ENCODE measurements at regions not wholly inside any gene's neighbourhood (a gene's known extent, or its start where the extent isn't known, plus 50 kb on each side); places are given as distances from the start of the nearest gene placed in this dataset.
"Not testable (repeated sequence)": the region's sequence is repeated elsewhere in the genome, so short reads cannot be mapped to it uniquely, and the experiment has no call there.

DNA sequence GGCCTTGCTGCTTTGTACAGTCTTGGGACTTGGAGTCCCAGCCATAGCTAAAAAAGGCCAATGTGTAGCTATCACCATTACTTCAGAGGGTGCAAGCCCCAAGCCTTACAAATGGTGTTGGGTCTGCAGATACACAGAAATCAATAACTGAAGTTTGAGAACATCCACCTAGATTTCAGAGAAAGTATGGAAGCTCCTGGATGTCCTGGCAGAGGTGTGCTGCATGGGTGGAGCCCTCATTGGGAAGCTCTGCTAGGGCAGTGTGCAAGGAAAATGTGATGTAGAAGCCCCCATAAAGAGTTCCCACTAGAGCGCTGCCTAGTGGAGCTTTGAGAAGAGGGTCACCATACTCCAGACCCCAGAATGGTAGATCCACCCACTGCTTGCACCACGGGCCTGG is 626.7 kb upstream of the COX7C start:
- no peaks in the 10 kb centered on the region for H3K4me1 ChIP-seq
- no peak overlapping the region for H3K4me3 ChIP-seq
- H3K27ac ChIP-seq, result no peak overlapping the region
- no peaks in the 10 kb centered on the region for H3K27me3 ChIP-seq
- ATAC-seq (ENCODE audit: low FRiP score in 2 of 2) (no peak), DNase-seq (no peak)
- 72 to 100% methylated on average over 1 to 2 of the region's 2 CpGs for WGBS, 2 donors
- no peaks in the 10 kb centered on the region for H3K36me3 ChIP-seq
- H3K9me3 ChIP-seq, result peaks cover 0 to 7% (median 0%) of the 10 kb centered on the region in 4 donors
- no peak for TF ChIP-seq EP300 (IDR thresholded peaks at IDR 0.05)
- TF ChIP-seq POLR2AphosphoS5 (IDR thresholded peaks at IDR 0.05), result no peak
- TF ChIP-seq, protein P1, sequence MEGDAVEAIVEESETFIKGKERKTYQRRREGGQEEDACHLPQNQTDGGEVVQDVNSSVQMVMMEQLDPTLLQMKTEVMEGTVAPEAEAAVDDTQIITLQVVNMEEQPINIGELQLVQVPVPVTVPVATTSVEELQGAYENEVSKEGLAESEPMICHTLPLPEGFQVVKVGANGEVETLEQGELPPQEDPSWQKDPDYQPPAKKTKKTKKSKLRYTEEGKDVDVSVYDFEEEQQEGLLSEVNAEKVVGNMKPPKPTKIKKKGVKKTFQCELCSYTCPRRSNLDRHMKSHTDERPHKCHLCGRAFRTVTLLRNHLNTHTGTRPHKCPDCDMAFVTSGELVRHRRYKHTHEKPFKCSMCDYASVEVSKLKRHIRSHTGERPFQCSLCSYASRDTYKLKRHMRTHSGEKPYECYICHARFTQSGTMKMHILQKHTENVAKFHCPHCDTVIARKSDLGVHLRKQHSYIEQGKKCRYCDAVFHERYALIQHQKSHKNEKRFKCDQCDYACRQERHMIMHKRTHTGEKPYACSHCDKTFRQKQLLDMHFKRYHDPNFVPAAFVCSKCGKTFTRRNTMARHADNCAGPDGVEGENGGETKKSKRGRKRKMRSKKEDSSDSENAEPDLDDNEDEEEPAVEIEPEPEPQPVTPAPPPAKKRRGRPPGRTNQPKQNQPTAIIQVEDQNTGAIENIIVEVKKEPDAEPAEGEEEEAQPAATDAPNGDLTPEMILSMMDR (IDR thresholded peaks at IDR 0.05), result no peak
- no peak for TF ChIP-seq POLR2A (IDR thresholded peaks at IDR 0.05)

DNA sequence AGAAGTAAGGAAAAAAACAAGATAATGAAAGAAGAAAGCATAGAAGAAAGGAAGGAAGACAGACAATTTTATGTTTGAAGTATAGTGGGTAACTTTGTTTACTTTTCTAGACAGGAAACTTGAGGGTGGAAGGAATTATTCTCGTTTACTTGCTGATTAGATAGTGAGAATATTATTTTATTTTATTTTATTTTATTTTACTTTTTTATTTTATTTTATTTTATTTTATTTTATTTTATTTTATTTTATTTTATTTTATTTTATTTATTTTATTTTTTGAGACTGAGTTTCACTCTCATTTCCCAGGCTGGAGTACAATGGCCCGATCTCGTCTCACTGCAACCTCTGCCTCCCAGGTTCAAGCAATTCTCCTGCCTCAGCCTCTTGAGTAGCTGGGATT is 623.1 kb upstream of the COX7C start:
- WGBS, 2 donors, result 73 to 82% methylated on average over 3 of the region's 3 CpGs

DNA sequence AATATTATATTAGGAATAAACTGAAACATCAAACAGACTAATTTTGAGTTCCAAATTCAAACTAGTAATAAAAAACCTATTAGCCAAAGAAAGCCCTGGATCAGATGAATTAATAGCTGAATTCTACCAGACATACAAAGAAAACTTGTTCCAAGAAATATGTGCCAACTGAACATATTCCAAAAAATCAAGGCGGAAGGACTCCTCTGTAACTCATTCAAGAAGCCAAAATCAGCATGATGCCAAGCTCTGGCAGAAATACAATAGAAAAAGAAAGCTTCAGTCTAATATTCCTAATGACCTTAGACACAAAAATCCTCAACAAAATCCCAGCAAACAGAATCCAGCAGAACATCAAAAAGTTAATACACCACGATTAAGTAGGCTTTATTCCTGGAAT is 619.1 kb upstream of the COX7C start:
- 30 to 38% methylated on average over 2 of the region's 2 CpGs for WGBS, 2 donors
- ATAC-seq (ENCODE audit: low FRiP score in 2 of 2) (no peak), DNase-seq (no peak)
- Histone ChIP-seq H3K36me3 (no peaks in the 10 kb centered on the region), H3K4me1 (no peaks in the 10 kb centered on the region), H3K9me3 (no peaks in the 10 kb centered on the region), H3K27ac (no peak overlapping the region), H3K27me3 (no peaks in the 10 kb centered on the region), H3K4me3 (no peak overlapping the region)
- no peak for TF ChIP-seq EP300 (IDR thresholded peaks at IDR 0.05)
- TF ChIP-seq, protein P1 (IDR thresholded peaks at IDR 0.05), result no peak
- no peak for TF ChIP-seq POLR2AphosphoS5 (IDR thresholded peaks at IDR 0.05)
- TF ChIP-seq POLR2A (IDR thresholded peaks at IDR 0.05), result no peak

More for the DNA sequence above, 623.1 kb upstream of the COX7C start:
- not testable (repeated sequence) for H3K27ac ChIP-seq; H3K4me1 ChIP-seq; H3K9me3 ChIP-seq; ATAC-seq (ENCODE audit: low FRiP score in 2 of 2); H3K27me3 ChIP-seq; H3K36me3 ChIP-seq; H3K4me3 ChIP-seq; DNase-seq

DNA sequence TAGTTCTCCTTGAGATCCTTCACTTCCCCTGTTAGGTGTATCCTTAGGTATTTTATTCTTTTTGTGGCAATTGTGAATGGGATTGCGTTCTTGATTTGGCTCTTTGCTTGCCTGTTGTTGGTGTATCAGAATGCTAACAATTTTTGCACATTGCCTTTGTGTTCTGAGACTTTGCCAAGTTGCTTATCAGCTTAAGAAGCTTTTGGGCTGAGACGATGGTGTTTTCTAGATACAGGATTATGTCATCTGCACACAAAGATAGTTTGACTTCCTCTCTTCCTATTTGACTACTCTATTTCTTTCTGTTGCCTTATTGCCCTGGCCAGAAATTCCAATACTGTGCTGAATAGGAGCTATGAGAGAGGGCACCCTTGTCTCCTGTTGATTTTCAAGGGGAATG is 609.4 kb upstream of the COX7C start:
- Histone ChIP-seq H3K4me1 (no peaks in the 10 kb centered on the region), H3K27me3 (no peaks in the 10 kb centered on the region), H3K4me3 (no peak overlapping the region), H3K36me3 (no peaks in the 10 kb centered on the region), H3K27ac (no peak overlapping the region), H3K9me3 (peaks cover 0 to 3% (median 0%) of the 10 kb centered on the region in 4 donors)
- WGBS, 2 donors, result 86 to 88% methylated on average over 2 of the region's 2 CpGs
- no peak for DNase-seq
- ATAC-seq (ENCODE audit: low FRiP score in 2 of 2), result no peak
- TF ChIP-seq EP300 (IDR thresholded peaks at IDR 0.05), result no peak
- TF ChIP-seq POLR2AphosphoS5 (IDR thresholded peaks at IDR 0.05), result no peak
- TF ChIP-seq, protein P1 (IDR thresholded peaks at IDR 0.05), result no peak
- TF ChIP-seq POLR2A (IDR thresholded peaks at IDR 0.05), result no peak

DNA sequence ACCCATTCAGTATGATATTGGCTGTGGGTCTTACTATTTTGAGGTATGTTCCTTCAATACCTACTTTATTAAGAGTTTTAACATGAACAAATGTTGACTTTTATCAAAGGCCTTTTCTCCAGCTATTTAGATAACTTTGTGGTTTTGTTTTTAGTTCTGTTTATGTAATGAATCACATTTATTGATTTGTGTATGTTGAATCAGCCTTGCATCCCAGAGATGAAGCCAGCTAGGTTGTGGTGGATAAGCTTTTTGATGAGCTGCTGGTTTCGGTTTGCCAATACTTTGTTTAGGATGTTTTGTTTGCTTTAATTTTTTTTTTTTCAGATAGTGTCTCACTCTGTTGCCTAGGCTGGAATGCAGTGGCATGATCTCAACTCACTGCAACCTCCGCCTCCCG is 609.0 kb upstream of the COX7C start:
- Histone ChIP-seq H3K36me3 (no peaks in the 10 kb centered on the region), H3K4me1 (no peaks in the 10 kb centered on the region), H3K27me3 (no peaks in the 10 kb centered on the region), H3K9me3 (peaks cover 0 to 3% (median 0%) of the 10 kb centered on the region in 4 donors), H3K4me3 (no peak overlapping the region), H3K27ac (no peak overlapping the region)
- TF ChIP-seq, protein P1 (IDR thresholded peaks at IDR 0.05), result no peak
- TF ChIP-seq POLR2A (IDR thresholded peaks at IDR 0.05), result no peak
- DNase-seq, result no peak
- WGBS, 2 donors, result 88 to 92% methylated on average over 3 of the region's 3 CpGs
- no peak for ATAC-seq (ENCODE audit: low FRiP score in 2 of 2)

Measured in upper lobe of left lung (tissue), 6 donors.